ENCODE measurements at regions not wholly inside any gene's neighbourhood (a gene's known extent, or its start where the extent isn't known, plus 50 kb on each side); places are given as distances from the start of the nearest gene placed in this dataset.
"Not testable (repeated sequence)": the region's sequence is repeated elsewhere in the genome, so short reads cannot be mapped to it uniquely, and the experiment has no call there.

DNA sequence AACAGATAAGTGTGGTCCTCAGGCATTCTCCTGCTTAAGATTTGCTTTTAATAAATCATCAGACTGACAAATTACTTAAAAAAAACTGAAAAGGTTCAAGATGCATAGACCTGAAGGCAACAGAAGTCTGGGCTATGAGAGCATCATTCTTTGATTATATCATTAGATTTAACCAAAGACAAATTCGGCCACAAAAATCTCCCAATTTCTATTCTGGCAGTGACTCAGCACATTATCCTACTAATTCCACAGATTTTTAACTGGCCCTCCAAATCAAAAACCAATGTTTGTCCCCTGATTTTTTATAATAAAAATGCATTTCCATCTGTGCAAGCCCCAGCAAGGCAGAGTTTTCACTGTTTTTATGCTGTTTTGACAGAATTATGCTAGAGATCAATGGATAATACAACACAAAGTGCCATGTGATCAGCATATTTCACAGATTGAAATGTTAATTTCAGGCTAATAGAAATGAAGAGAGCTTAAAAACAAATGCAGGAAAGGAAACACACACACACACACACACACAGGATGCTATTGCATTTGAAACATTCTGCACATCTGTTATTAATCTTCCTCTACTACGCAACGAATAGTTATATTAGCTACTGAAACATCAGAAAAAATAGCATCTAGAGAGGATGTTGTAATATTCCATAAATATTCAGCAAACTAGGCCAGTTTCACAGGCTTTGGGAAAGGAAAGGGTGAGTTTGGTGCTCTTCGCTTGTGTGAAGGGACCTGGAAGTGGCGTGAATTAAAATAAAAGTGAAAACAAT lies 177.6 kb upstream of the ST8SIA4 start:
- no peak for DNase-seq
- in situ Hi-C loops (cut with HindIII; ENCODE audit: low pct_ligation_motif_present, low pct_unique_long_range_greater_than_20kb, low sequenced_read_pairs), result no loop called here

DNA sequence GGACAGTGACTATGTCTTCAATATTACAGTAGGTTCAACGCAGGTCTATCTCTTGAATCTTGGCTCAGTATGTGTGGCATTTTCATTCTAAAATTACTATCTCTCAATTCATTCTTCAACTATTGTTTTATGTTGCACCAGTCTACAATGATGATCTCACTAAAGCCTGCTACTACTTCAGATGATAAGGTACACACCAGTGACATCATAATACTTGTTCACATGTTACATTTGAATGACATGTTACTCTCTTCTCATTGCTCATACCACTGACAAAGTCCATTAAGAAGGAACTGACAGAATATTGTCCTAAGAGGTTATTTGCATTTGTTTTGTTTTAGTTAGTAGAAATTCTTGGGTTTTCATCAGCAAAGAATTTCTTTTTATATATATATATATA lies 165.2 kb upstream of the ST8SIA4 start:
- no peak for DNase-seq
- in situ Hi-C loops (cut with HindIII; ENCODE audit: low pct_ligation_motif_present, low pct_unique_long_range_greater_than_20kb, low sequenced_read_pairs), result no loop called here

DNA sequence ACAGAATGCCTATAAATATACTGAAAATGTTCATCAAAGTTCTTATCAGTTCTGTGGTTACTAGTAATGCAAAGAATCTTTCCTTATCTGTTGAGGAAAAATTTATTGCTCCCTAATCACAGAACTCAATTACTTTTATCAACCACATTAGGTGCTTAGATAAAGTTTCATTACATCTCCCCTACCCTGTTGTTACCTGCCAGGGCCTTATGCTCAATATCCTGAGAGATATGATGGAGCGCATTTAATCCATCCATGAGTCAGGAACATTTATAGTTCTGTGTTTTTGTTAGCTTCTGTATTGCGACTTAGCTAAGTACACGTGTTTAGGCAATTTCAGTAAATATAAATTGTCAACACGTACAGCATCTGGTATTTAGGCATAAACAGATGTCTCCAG lies 164.3 kb upstream of the ST8SIA4 start:
- DNase-seq, result no peak
- in situ Hi-C loops (cut with HindIII; ENCODE audit: low pct_ligation_motif_present, low pct_unique_long_range_greater_than_20kb, low sequenced_read_pairs), result no loop called here

DNA sequence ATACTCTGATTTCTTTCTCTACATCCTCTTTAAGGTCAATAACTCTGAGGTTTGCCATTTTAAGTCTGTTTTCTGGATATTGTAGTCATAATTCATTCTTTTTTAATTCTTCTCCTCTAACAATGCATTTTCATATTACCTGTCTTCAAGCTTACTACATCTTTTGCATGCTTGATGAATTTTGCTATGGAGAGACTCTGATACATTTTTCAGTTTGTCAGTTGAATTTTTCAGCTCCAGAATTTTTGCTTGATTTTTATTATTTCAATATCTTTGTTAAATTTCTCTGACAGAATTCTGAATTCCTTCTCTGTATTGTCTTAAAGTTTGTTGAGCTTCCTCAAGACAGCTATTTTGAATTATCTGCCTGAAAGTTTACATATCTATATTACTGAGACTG lies 159.8 kb upstream of the ST8SIA4 start:
- no peak for DNase-seq
- in situ Hi-C loops (cut with HindIII; ENCODE audit: low pct_ligation_motif_present, low pct_unique_long_range_greater_than_20kb, low sequenced_read_pairs), result no loop called here

DNA sequence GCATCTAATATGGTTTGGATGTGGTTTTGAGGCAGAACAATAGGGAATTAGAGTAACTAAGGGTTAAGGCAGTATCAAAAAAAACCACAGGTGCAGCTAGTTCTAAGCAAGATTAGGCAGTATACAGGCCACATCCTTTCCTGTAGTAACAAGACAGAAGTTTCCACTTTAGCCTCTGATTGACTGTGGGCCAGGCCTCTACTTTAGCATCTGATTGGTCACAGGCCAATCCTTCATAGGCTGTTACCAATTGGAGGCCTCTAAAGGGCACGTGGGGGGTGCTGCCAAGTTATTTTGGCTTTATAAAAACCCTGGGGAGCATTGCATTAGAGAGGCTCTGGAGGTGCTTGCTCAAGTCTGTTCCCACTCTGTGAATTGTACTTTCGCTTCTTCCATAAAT lies 144.1 kb upstream of the ST8SIA4 start:
- no peak for DNase-seq
- in situ Hi-C loops (cut with HindIII; ENCODE audit: low pct_ligation_motif_present, low pct_unique_long_range_greater_than_20kb, low sequenced_read_pairs), result no loop called here

DNA sequence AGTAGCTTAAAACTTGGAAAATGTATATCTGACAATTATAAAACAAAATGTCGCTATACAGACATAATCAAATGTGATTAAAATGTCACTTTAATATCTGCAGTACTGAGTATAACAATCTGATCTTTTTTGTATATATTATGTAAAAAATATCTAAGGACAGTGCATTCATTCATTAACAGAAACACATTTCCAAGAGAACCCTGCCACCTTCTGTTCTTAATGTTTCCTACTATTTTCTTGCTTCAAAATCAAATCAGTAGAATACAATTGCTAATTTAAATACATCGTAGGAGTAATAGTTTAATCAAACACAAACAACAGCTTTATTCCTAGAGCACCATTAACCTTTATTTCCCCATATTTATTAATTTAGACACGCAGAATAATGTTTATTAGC lies 142.6 kb upstream of the ST8SIA4 start:
- DNase-seq, result no peak
- in situ Hi-C loops (cut with HindIII; ENCODE audit: low pct_ligation_motif_present, low pct_unique_long_range_greater_than_20kb, low sequenced_read_pairs), result no loop called here

DNA sequence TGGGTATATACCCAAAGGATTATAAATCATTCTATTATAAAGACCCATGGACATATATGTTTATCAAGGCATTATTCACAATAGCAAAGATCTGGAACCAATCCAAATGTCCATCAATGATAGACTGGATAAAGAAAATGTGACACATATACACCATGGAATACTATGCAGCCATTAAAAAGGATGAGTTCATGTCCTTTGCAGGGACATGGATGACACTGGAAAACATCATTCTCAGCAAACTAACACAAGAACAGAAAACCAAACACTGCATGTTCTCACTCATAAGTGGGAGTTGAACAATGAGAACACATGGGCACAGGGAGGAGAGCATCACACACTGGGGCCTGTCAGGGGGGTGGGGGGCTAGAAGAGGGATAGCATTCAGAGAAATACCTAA lies 136.9 kb upstream of the ST8SIA4 start:
- in situ Hi-C loops (cut with HindIII; ENCODE audit: low pct_ligation_motif_present, low pct_unique_long_range_greater_than_20kb, low sequenced_read_pairs); DNase-seq: not testable (repeated sequence)

DNA sequence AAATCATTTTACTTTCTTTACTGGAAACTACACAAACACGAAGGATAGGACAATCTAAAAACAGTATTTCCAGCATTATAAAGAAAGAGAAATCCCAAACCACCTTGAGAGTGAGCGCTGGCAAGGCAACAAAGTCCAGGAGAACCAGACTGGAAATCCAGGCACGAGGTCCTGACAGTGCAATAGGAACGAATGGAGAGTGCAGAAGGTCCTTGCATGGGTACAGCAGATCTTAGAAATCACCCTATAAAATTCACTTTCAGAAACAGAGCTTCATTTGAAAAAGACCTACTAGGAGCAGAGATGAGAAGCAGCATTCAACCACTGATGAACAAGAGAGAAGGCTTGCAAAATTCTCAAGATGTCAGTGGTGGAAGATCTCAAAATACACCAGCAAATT lies 133.7 kb upstream of the ST8SIA4 start:
- DNase-seq, result no peak
- in situ Hi-C loops (cut with HindIII; ENCODE audit: low pct_ligation_motif_present, low pct_unique_long_range_greater_than_20kb, low sequenced_read_pairs), result no loop called here

DNA sequence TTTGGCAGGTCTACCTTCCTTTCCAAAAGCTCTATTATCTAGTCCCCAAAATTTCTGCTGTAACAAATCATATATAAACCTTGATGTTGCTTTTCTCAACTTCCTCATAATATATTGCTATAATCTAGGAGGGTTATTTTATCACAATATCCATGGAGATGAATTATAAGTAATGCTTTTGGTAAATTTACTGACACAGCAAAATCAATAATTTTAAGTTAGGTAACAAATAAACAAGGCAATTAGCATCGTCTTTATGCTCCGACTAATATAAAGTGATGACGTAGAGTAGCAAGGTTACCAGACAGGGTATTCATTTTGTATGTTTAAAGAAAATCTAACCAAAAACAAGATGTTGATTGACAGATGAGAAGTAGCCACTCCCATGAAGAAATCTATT lies 132.3 kb upstream of the ST8SIA4 start:
- in situ Hi-C loops (cut with HindIII; ENCODE audit: low pct_ligation_motif_present, low pct_unique_long_range_greater_than_20kb, low sequenced_read_pairs), result no loop called here
- DNase-seq, result no peak

DNA sequence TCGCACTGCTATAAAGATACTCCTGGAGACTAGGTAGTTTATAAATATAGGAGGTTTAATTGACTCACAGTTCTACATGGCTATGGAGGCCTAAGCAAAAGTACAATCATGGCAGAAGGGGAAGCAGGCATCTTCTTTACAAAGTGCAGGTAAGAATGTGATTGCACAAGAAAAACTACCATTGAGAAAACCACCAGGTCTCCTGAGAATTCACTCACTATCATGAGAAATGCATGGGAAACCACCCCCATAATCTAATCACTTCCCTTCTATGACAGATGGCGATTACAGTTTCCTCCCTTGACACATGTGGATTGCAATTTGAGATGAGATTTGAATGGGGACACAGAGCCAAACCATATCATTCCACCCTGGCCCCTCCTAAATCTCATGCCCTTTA lies 121.2 kb upstream of the ST8SIA4 start:
- in situ Hi-C loops (cut with HindIII; ENCODE audit: low pct_ligation_motif_present, low pct_unique_long_range_greater_than_20kb, low sequenced_read_pairs), result no loop called here
- no peak for DNase-seq

DNA sequence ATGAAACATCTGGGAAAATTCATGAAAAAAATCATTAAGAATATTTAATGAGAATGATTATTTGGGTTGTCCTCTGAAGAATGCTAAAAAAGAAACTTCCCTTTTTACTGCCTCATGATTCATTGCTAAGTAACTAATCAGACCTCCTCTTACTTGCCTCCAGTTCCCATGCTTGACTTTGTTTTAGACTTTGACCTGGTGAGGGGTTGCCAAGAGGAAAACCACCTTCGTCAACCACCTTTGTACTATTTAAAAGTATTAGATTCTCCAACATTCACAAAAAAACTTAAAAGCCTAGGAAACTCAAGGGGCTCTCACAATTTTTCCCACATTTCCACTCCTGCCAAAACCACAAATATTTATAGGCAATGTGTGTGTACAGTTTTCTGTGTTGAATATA lies 115.2 kb upstream of the ST8SIA4 start:
- in situ Hi-C loops (cut with HindIII; ENCODE audit: low pct_ligation_motif_present, low pct_unique_long_range_greater_than_20kb, low sequenced_read_pairs), result no loop called here
- no peak for DNase-seq

DNA sequence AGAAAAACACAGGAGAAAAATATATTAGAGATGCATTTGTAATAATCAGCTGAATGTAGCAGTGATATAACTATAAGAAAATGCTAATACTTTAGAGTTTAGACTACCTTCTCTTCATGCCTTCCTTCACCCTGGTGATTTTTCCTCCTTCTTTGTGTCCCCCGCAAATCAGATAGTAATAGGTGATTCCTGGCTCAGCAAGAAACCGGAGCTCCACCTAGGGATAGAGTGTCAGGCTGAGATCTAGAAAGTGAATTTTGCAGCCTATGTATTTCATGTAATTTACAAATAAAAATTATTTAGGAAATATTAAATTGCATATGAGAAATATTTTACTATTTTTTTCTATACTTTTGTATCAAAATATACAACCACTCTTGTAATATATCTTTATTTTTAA lies 109.8 kb upstream of the ST8SIA4 start:
- no peak for DNase-seq
- in situ Hi-C loops (cut with HindIII; ENCODE audit: low pct_ligation_motif_present, low pct_unique_long_range_greater_than_20kb, low sequenced_read_pairs), result no loop called here

DNA sequence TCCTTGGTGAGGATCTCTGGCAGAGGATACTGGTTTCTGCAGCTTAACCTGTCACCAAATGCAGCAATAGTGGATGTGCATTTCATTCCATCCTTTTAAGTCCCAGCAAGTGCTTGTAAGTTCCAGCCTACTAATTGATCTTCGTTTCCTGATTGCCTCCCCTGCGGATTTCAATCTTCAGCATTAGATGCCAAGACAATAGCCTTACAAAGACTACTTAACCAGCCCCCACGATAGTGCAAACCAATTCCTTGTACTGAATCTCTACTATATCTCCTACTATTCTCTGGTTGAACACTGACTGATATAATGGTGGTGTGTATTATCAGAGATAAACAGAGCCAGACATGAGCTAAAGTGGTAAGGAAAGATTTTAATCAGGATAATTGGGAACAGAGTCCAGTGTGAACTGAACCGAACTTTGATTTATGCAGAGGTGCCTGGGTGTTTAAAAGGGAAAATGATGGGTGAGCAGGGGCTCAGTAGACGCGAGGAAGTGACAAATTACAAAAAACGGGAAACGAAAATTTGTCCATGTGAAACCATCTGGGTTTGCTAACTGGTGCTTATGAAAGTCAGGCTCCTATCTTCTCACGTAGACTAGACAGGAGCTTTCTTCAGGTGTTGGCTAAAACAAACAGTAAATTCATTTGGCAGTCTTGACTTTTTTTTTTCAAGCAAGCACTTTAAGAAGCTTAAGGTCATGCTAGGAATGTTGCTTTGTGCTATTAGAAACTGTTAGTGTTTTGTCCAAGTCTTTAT lies 106.9 kb upstream of the ST8SIA4 start:
- DNase-seq, result no peak
- in situ Hi-C loops (cut with HindIII; ENCODE audit: low pct_ligation_motif_present, low pct_unique_long_range_greater_than_20kb, low sequenced_read_pairs), result no loop called here

DNA sequence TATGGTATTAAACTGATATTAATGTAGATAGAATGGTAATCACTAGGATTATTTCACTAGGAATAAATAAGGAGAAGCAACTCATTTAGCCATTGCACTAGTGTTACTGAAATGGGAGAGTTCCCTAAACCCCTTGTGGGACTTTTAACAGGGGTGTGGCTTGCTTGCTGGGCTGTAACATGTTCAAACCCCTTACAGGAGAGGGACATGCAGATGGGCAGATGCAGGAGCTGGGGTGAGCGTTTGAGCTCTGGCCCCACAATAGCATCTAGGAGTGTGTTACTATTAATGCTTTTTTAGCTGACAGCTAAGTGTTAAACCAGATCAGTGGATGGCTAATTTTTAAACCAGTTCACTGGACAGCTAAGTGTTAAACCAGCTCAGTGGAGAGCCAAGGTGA lies 89.3 kb upstream of the ST8SIA4 start:
- no peak for DNase-seq
- in situ Hi-C loops (cut with HindIII; ENCODE audit: low pct_ligation_motif_present, low pct_unique_long_range_greater_than_20kb, low sequenced_read_pairs), result no loop called here

DNA sequence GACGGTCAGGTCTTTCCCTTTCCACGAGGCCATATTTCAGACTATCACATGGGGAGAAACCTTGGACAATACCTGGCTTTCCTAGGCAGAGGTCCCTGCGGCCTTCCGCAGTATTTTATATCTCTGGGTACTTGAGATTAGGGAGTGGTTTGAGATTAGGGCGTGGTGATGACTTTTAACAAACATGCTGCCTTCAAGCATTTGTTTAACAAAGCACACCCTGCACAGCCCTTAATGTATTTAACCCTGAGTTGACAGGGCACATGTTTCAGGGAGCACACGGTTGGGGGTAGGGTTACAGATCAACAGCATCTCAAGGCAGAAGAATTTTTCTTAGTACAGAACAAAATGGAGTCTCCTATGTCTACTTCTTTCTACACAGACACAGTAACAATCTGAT lies 80.5 kb upstream of the ST8SIA4 start:
- DNase-seq; in situ Hi-C loops (cut with HindIII; ENCODE audit: low pct_ligation_motif_present, low pct_unique_long_range_greater_than_20kb, low sequenced_read_pairs): not testable (repeated sequence)

DNA sequence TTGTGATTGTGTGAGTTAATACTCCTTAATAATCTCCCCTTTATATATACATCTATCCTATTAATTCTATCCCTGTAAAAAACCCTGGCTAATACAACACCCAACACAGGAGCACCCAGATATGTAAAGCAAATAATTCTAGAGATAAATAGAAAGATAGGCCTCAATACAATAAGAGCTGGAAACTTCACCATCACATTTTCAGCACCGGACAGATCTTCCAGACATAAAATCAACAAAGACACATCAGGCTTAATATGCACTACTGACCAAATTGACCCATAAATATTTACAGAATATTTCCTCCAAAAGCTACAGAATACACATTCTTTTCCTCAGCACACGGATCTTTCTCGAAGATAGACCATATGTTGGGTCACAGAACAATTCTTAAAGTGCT lies 71.0 kb upstream of the ST8SIA4 start:
- DNase-seq, result no peak
- in situ Hi-C loops (cut with HindIII; ENCODE audit: low pct_ligation_motif_present, low pct_unique_long_range_greater_than_20kb, low sequenced_read_pairs), result no loop called here

DNA sequence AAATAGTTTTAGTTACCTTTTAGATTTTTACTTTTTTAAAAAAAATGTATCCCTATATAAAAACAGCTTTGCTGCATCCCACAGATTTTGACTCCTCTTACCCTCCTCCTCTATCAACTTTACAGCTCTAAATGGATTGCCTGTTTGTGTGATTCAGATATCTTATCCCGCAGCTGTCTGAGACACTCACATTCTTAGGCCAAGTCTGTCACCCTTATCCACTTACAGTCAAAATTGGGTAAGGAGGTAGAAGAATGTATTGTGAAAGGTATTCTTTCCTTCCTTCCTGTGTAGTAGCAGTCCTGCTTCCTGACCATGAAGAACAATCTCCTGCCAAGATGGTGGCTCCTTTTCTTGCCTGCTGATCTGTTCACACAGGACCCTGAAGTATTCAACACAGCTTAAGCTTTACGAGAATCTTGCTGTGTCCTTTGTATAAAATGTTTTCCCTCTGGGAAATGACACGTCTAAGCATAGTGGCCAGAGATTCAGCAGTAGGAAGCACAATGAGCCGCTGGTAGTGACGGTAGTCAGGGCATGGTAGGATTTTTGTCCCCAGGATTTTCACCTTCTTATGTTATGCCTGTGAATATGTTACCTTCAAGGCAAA lies 67.7 kb upstream of the ST8SIA4 start:
- in situ Hi-C loops (cut with HindIII; ENCODE audit: low pct_ligation_motif_present, low pct_unique_long_range_greater_than_20kb, low sequenced_read_pairs), result no loop called here
- DNase-seq, result no peak

DNA sequence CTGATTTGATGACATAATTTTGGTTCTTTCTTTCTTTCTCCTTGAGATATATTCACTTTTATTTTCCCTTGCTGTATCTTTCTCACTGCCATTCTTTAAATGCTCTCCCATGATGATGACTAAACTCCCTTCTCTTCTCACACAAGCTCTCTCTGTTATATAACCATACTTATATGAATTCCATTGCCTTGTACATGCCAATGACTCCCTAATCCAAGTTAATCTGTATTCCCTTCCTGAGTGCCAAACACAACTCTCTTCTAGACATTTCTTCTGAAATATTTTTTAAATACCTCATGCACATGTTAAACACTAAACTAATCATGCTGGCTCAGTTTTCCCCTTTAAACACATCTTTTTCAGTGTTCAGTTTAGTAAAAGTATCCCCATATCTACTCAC lies 62.2 kb upstream of the ST8SIA4 start:
- DNase-seq, result no peak
- in situ Hi-C loops (cut with HindIII; ENCODE audit: low pct_ligation_motif_present, low pct_unique_long_range_greater_than_20kb, low sequenced_read_pairs), result no loop called here
